ENCODE measurements at regions not wholly inside any gene's neighbourhood (a gene's known extent, or its start where the extent isn't known, plus 50 kb on each side); places are given as distances from the start of the nearest gene placed in this dataset.

GRCh38 chr9:120289990-120290975 is 289.7 kb downstream of the CDK5RAP2 start:
- no peak for DNase-seq
- 62 to 68% methylated on average over 9 of the region's 9 CpGs for WGBS, 2 donors
- no peak overlapping the region for H3K27ac ChIP-seq
- H3K36me3 ChIP-seq (replicated peaks in 1 of 2; ENCODE audit: insufficient read depth in 1 of 2, low read depth in 2 of 2) = no peaks in the 10 kb centered on the region
- no peaks in the 10 kb centered on the region for H3K4me1 ChIP-seq
- no peak overlapping the region for H3K4me3 ChIP-seq
- ATAC-seq = no peak
- TF ChIP-seq CTCF (IDR thresholded peaks at IDR 0.05) = no peak
- TF ChIP-seq POLR2A (IDR thresholded peaks at IDR 0.05) = no peak
- H3K9me3 ChIP-seq = no peaks in the 10 kb centered on the region
- H3K27me3 ChIP-seq = no peaks in the 10 kb centered on the region
- intact Hi-C loops (cut with DNase I) = no loop called here

- no peak overlapping the region for H3K4me3 ChIP-seq
- no peaks in the 10 kb centered on the region for H3K4me1 ChIP-seq
- no peak overlapping the region for H3K27ac ChIP-seq
- intact Hi-C loops (cut with DNase I) = no loop called here
- no peak for DNase-seq
- no peaks in the 10 kb centered on the region for H3K36me3 ChIP-seq (replicated peaks in 1 of 2; ENCODE audit: insufficient read depth in 1 of 2, low read depth in 2 of 2)
- no peak for TF ChIP-seq CTCF (IDR thresholded peaks at IDR 0.05)
- no peak for TF ChIP-seq POLR2A (IDR thresholded peaks at IDR 0.05)
- H3K9me3 ChIP-seq = no peaks in the 10 kb centered on the region
- no peak for ATAC-seq
- no peaks in the 10 kb centered on the region for H3K27me3 ChIP-seq
These were observed 290.9 kb downstream of the CDK5RAP2 start for GRCh38 chr9:120289098-120289497.

- WGBS, 2 donors = 67 to 80% methylated on average over 1 to 3 of the region's 3 CpGs
- TF ChIP-seq CTCF (IDR thresholded peaks at IDR 0.05) (no peak), POLR2A (IDR thresholded peaks at IDR 0.05) (no peak)
- no peak for DNase-seq
- no peak overlapping the region for H3K27ac ChIP-seq
- no peak for ATAC-seq
- intact Hi-C loops (cut with DNase I) = no loop called here
- H3K27me3 ChIP-seq = no peaks in the 10 kb centered on the region
- H3K36me3 ChIP-seq (replicated peaks in 1 of 2; ENCODE audit: insufficient read depth in 1 of 2, low read depth in 2 of 2) = no peaks in the 10 kb centered on the region
- no peak overlapping the region for H3K4me3 ChIP-seq
- H3K4me1 ChIP-seq = no peaks in the 10 kb centered on the region
- H3K9me3 ChIP-seq = no peaks in the 10 kb centered on the region
These were observed 293.4 kb downstream of the CDK5RAP2 start for GRCh38 chr9:120286530-120286929.

- ATAC-seq = no peak
- DNase-seq = no peak
These were observed 295.1 kb downstream of the CDK5RAP2 start for GRCh38 chr9:120284821-120285220.

More at GRCh38 chr9:120284821-120285220, 295.1 kb downstream of the CDK5RAP2 start:
- intact Hi-C loops (cut with DNase I) = no loop called here
- no peaks in the 10 kb centered on the region for H3K36me3 ChIP-seq (replicated peaks in 1 of 2; ENCODE audit: insufficient read depth in 1 of 2, low read depth in 2 of 2)
- H3K27me3 ChIP-seq = no peaks in the 10 kb centered on the region
- no peak overlapping the region for H3K27ac ChIP-seq
- no peak overlapping the region for H3K4me3 ChIP-seq
- WGBS, 2 donors = 32 to 51% methylated on average over 2 of the region's 2 CpGs
- TF ChIP-seq CTCF (IDR thresholded peaks at IDR 0.05) = no peak
- TF ChIP-seq POLR2A (IDR thresholded peaks at IDR 0.05) = no peak
- no peaks in the 10 kb centered on the region for H3K9me3 ChIP-seq
- H3K4me1 ChIP-seq = no peaks in the 10 kb centered on the region
